GM12878 (cell line): ENCODE measurements at regions not wholly inside any gene's neighbourhood (a gene's known extent, or its start where the extent isn't known, plus 50 kb on each side); places are given as distances from the start of the nearest gene placed in this dataset.

ENCODE experiments used
- ATAC-seq: fragments of 200-7000 bp; cut with Tn5 transposase; 3 replicates; pipeline ENCODE4 v1.9.1; 2020; ENCODE audit warnings: mild to moderate bottlenecking, moderate library complexity
- BruUV-seq: library from RNA; stranded (reverse); fragments of 400-500 nt; replicated peaks from 2 replicates; lab custom pipeline; 2021; lab: Mats Ljungman, UMichigan
- CTCF ChIA-PET: fragments of 300-600 bp; sonication (Branson Sonifier 250); formaldehyde crosslinking; extraction: SDS; loops from one replicate; lab custom pipeline; 2021; ENCODE audit warnings: inconsistent platforms; lab: Yijun Ruan, JAX
- POLR2A ChIA-PET: fragments of 350-600 bp; formaldehyde crosslinking; extraction: SDS; loops from one replicate; lab custom pipeline; 2021; ENCODE audit warnings: inconsistent platforms; lab: Charles Lee
- RAD21 ChIA-PET: fragments of 300-600 bp; sonication (Branson Sonifier 250); formaldehyde crosslinking; loops from one replicate; lab custom pipeline; 2023; ENCODE audit warnings: antibody characterized with exemption; ENCODE audit not compliant: unreplicated experiment; lab: Charles Lee
- SMC1A ChIA-PET: fragments of 300-600 bp; sonication (Branson Sonifier 250); formaldehyde crosslinking; loops from one replicate; lab custom pipeline; 2023; ENCODE audit not compliant: unreplicated experiment, uncharacterized antibody; lab: Charles Lee
- DNase-seq: peaks from one replicate; pipeline ENCODE4 v3.0.0-alpha.2; 2011; ENCODE audit warnings: low read depth, low spot score
- FAIRE-seq: peaks from 3 replicates; lab custom pipeline; 2011; peaks lifted over from hg19 to GRCh38; lab: Jason Lieb, UNC
- H2AFZ ChIP-seq: 2 replicates; pipeline ENCODE4 v1.6.0; 2011; ENCODE audit warnings: low read depth, low read length, control low read depth; ENCODE audit not compliant: control insufficient read depth
- H3K27ac ChIP-seq: 2 replicates; pipeline ENCODE4 v1.5.1; 2011; ENCODE audit warnings: control low read depth; ENCODE audit not compliant: control insufficient read depth, insufficient read depth
- H3K27me3 ChIP-seq, 2 experiments: replicated peaks in 1 of 2; 2 replicates each; pipeline versions ENCODE4 v1.6.0 to v1.6.1; 2011; ENCODE audit warnings: low read length in 1 of 2; ENCODE audit not compliant: control insufficient read depth in 2 of 2, insufficient read depth in 2 of 2
- H3K36me3 ChIP-seq, 2 experiments: 2 replicates each; pipeline ENCODE4 v1.5.1; 2011; ENCODE audit warnings: low read length in 1 of 2; ENCODE audit not compliant: control insufficient read depth in 2 of 2, insufficient read depth in 2 of 2
- H3K4me1 ChIP-seq: 2 replicates; pipeline ENCODE4 v1.6.1; 2011; ENCODE audit warnings: mild to moderate bottlenecking, low read length, moderate library complexity, mixed read lengths; ENCODE audit not compliant: control insufficient read depth, insufficient read depth
- H3K4me2 ChIP-seq: 2 replicates; pipeline ENCODE4 v1.6.0; 2011; ENCODE audit warnings: control low read depth; ENCODE audit not compliant: control insufficient read depth, insufficient read depth
- H3K4me3 ChIP-seq: fragments of 200-600 bp; sonication (generic); 2 replicates; pipeline ENCODE4 v1.5.1; 2016
- H3K79me2 ChIP-seq: 2 replicates; pipeline ENCODE4 v1.6.0; 2011; ENCODE audit warnings: low read length; ENCODE audit not compliant: control insufficient read depth, insufficient read depth
- H3K9ac ChIP-seq: 2 replicates; pipeline ENCODE4 v1.8.0; 2011; ENCODE audit warnings: low read length, control low read depth, mixed read lengths; ENCODE audit not compliant: control insufficient read depth, insufficient read depth
- H3K9me3 ChIP-seq: replicated peaks from 3 replicates; pipeline ENCODE4 v1.5.1; 2011; ENCODE audit warnings: mild to moderate bottlenecking, low read length; ENCODE audit not compliant: control insufficient read depth, insufficient read depth
- H4K20me1 ChIP-seq: 2 replicates; pipeline ENCODE4 v1.6.0; 2011; ENCODE audit not compliant: control insufficient read depth, insufficient read depth
- ASH2L ChIP-seq: fragments of 300-600, 200-600 bp; sonication (generic); IDR thresholded peaks from 2 replicates; pipeline ENCODE4 v1.6.1; 2017; ENCODE audit warnings: low read depth, mild to moderate bottlenecking, borderline replicate concordance
- BCL3 ChIP-seq: IDR thresholded peaks from 2 replicates; pipeline ENCODE4 v1.6.1; 2011; ENCODE audit warnings: borderline replicate concordance, low read depth, mild to moderate bottlenecking, moderate library complexity, low read length; ENCODE audit not compliant: insufficient read depth, poor library complexity, severe bottlenecking
- CBX3 ChIP-seq: fragments of 200-600 bp; sonication (generic); IDR thresholded peaks from 2 replicates; pipeline ENCODE4 v1.6.1; 2016; ENCODE audit warnings: low read depth, borderline replicate concordance
- CBX5 ChIP-seq: sonication (generic); IDR thresholded peaks from 2 replicates; pipeline ENCODE4 v1.6.1; 2016; ENCODE audit warnings: low read depth, moderate library complexity, mild to moderate bottlenecking, inconsistent platforms
- CHD4 ChIP-seq: fragments of 200-600 bp; sonication (generic); IDR thresholded peaks from 2 replicates; pipeline ENCODE4 v1.6.1; 2016; ENCODE audit warnings: mild to moderate bottlenecking
- HDAC2 ChIP-seq: fragments of 200-600 bp; sonication (generic); IDR thresholded peaks from 2 replicates; pipeline ENCODE4 v1.6.1; 2017
- LARP7 ChIP-seq: fragments of 450-650 bp; IDR thresholded peaks from 2 replicates; pipeline ENCODE4 v1.6.1; 2017; ENCODE audit warnings: mild to moderate bottlenecking
- POU2F2 ChIP-seq: IDR thresholded peaks from 3 replicates; pipeline ENCODE4 v1.6.1; 2011; ENCODE audit warnings: low read depth, mild to moderate bottlenecking, low read length, borderline replicate concordance
- RAD21 ChIP-seq: IDR thresholded peaks from 2 replicates; pipeline ENCODE4 v1.6.1; 2011; ENCODE audit warnings: mild to moderate bottlenecking, low read depth, low read length, moderate library complexity; ENCODE audit not compliant: insufficient read depth
- RUNX3 ChIP-seq: IDR thresholded peaks from 2 replicates; pipeline ENCODE4 v1.6.1; 2012; ENCODE audit warnings: low read length, inconsistent platforms
- SKIL ChIP-seq: fragments of 450-650 bp; IDR thresholded peaks from 2 replicates; pipeline ENCODE4 v1.6.1; 2017; ENCODE audit warnings: mild to moderate bottlenecking, low read depth, inconsistent platforms; ENCODE audit not compliant: poor library complexity, severe bottlenecking
- SMAD5 ChIP-seq: IDR thresholded peaks from 2 replicates; pipeline ENCODE4 v1.6.1; 2016; ENCODE audit warnings: antibody characterized with exemption, low read depth
- SPI1 ChIP-seq: IDR thresholded peaks from 2 replicates; pipeline ENCODE4 v1.6.1; 2011; ENCODE audit warnings: low read depth, mild to moderate bottlenecking, low read length, moderate library complexity, borderline replicate concordance; ENCODE audit not compliant: insufficient read depth
- ZNF622 ChIP-seq: fragments of 450-650 bp; IDR thresholded peaks from 2 replicates; pipeline ENCODE4 v1.6.1; 2017; ENCODE audit warnings: mild to moderate bottlenecking, inconsistent platforms
- whole genome bisulfite sequencing: methylation state at CpG from one replicate; pipeline ENCODE4 v1.1.6; 2016; ENCODE audit warnings: low lambda C conversion rate; ENCODE audit not compliant: insufficient replicate concordance, insufficient coverage; ENCODE audit errors: missing lambda C conversion rate; 5-methylcytosine and 5-hydroxymethylcytosine counted together
- in situ Hi-C: fragments of 300-500 bp; cut with MboI; formaldehyde crosslinking; loops from 9 replicates; pipeline ENCODE4 v1.14.3; 2018; ENCODE audit warnings: mixed read lengths
- intact Hi-C: fragments of 100-400 bp; cut with micrococcal nuclease; formaldehyde crosslinking; loops from one replicate; pipeline ENCODE4 v1.14.2; 2022; ENCODE audit not compliant: unreplicated experiment
- TF ChIP-seq, protein P1 (sequence below): fragments of 450-650 bp; IDR thresholded peaks from 2 replicates; pipeline ENCODE4 v1.6.1; 2017; ENCODE audit warnings: low read depth, mild to moderate bottlenecking, moderate library complexity
- TF ChIP-seq, protein P2 (sequence below): IDR thresholded peaks from 2 replicates; pipeline ENCODE4 v1.6.1; 2012; ENCODE audit warnings: low read depth, low read length, improper control_type of control experiment
- TF ChIP-seq, protein P3 (sequence below): fragments of 450-650 bp; conservative IDR thresholded peaks from 2 replicates; pipeline ENCODE4 v1.6.1; 2017; ENCODE audit warnings: mild to moderate bottlenecking, moderate library complexity

DNA sequence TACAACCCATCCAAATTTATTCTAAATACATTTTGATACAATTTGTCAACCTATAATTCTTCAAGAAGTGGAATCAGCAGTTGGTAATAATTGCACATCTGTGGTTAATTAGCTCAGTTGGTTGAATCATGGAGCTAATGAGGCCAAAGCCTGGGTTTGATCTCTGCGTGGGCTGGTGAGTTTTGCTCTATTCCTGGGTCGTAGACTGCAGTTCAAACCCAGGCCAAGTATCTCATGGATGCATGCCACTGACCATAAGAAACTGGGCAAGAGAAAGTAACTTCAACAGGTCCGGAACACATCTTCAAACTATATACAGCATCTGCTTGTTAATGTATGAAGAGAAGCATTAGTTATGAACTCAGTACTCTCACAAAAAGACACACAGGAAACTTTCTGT lies 779.7 kb downstream of the USP25 start:
- ATAC-seq = peak; percentile 16; the same call in 2 of the 3 replicates
- no peak overlapping the region for H3K4me3 ChIP-seq
- DNase-seq = no peak
- H2AFZ ChIP-seq = no peak overlapping the region
- no peaks in the 10 kb centered on the region for H3K36me3 ChIP-seq
- no peak overlapping the region for H3K4me2 ChIP-seq
- H3K9me3 ChIP-seq = no peaks in the 10 kb centered on the region
- no peak overlapping the region for H3K9ac ChIP-seq
- CTCF ChIA-PET = no interaction called here
- intact Hi-C loops = no loop called here
- no peaks in the 10 kb centered on the region for H4K20me1 ChIP-seq
- no peak overlapping the region for H3K27ac ChIP-seq
- H3K4me1 ChIP-seq = no peaks in the 10 kb centered on the region
- no peak for TF ChIP-seq LARP7
- no peak for TF ChIP-seq BCL3
- TF ChIP-seq CBX5 = no peak
- no peak for TF ChIP-seq HDAC2
- TF ChIP-seq CBX3 = no peak
- no peak for TF ChIP-seq RUNX3
- no peak for TF ChIP-seq CHD4
- TF ChIP-seq ASH2L = no peak
- TF ChIP-seq RAD21 = no peak
- TF ChIP-seq ZNF622 = no peak
- TF ChIP-seq, protein P1, sequence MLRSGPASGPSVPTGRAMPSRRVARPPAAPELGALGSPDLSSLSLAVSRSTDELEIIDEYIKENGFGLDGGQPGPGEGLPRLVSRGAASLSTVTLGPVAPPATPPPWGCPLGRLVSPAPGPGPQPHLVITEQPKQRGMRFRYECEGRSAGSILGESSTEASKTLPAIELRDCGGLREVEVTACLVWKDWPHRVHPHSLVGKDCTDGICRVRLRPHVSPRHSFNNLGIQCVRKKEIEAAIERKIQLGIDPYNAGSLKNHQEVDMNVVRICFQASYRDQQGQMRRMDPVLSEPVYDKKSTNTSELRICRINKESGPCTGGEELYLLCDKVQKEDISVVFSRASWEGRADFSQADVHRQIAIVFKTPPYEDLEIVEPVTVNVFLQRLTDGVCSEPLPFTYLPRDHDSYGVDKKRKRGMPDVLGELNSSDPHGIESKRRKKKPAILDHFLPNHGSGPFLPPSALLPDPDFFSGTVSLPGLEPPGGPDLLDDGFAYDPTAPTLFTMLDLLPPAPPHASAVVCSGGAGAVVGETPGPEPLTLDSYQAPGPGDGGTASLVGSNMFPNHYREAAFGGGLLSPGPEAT = no peak
- TF ChIP-seq, protein P2, sequence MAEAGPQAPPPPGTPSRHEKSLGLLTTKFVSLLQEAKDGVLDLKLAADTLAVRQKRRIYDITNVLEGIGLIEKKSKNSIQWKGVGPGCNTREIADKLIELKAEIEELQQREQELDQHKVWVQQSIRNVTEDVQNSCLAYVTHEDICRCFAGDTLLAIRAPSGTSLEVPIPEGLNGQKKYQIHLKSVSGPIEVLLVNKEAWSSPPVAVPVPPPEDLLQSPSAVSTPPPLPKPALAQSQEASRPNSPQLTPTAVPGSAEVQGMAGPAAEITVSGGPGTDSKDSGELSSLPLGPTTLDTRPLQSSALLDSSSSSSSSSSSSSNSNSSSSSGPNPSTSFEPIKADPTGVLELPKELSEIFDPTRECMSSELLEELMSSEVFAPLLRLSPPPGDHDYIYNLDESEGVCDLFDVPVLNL = no peak
- no peak for TF ChIP-seq POU2F2
- TF ChIP-seq SMAD5 = no peak
- TF ChIP-seq SKIL = no peak
- TF ChIP-seq SPI1 = no peak
- TF ChIP-seq, protein P3, sequence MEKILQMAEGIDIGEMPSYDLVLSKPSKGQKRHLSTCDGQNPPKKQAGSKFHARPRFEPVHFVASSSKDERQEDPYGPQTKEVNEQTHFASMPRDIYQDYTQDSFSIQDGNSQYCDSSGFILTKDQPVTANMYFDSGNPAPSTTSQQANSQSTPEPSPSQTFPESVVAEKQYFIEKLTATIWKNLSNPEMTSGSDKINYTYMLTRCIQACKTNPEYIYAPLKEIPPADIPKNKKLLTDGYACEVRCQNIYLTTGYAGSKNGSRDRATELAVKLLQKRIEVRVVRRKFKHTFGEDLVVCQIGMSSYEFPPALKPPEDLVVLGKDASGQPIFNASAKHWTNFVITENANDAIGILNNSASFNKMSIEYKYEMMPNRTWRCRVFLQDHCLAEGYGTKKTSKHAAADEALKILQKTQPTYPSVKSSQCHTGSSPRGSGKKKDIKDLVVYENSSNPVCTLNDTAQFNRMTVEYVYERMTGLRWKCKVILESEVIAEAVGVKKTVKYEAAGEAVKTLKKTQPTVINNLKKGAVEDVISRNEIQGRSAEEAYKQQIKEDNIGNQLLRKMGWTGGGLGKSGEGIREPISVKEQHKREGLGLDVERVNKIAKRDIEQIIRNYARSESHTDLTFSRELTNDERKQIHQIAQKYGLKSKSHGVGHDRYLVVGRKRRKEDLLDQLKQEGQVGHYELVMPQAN = no peak
- TF ChIP-seq, all 136 proteins: peak for 0
- ChIA-PET RAD21 (no interaction called here), SMC1A (no interaction called here), POLR2A (no interaction called here)
- no peaks in the 10 kb centered on the region for H3K27me3 ChIP-seq
- BruUV-seq = no TSS peak
- 8% methylated on average over 3 of the region's 3 CpGs for WGBS
- H3K79me2 ChIP-seq = no peaks in the 10 kb centered on the region
- in situ Hi-C loops = no loop called here
- FAIRE-seq = no peak
